Endothelial cell (in vitro differentiated cells): ENCODE measurements at regions not wholly inside any gene's neighbourhood (a gene's known extent, or its start where the extent isn't known, plus 50 kb on each side); places are given as distances from the start of the nearest gene placed in this dataset.

Experiments
- DNase-seq: peaks from one replicate; pipeline ENCODE4 v3.0.0; 2021; ENCODE audit warnings: low spot score
- H3K27ac Mint-ChIP-seq: one replicate; pipeline ENCODE4 v1.8.0; 2021; ENCODE audit warnings: mixed read lengths, inconsistent platforms; ENCODE audit not compliant: unreplicated experiment
- H3K27me3 Mint-ChIP-seq: one replicate; pipeline ENCODE4 v1.8.0; 2021; ENCODE audit warnings: mild to moderate bottlenecking, moderate library complexity, mixed read lengths, inconsistent platforms; ENCODE audit not compliant: unreplicated experiment
- H3K36me3 Mint-ChIP-seq: one replicate; pipeline ENCODE4 v1.8.0; 2021; ENCODE audit warnings: mild to moderate bottlenecking, low read depth, mixed read lengths, inconsistent platforms; ENCODE audit not compliant: unreplicated experiment
- H3K4me1 Mint-ChIP-seq: one replicate; pipeline ENCODE4 v1.8.0; 2021; ENCODE audit warnings: mild to moderate bottlenecking, mixed read lengths, inconsistent platforms; ENCODE audit not compliant: unreplicated experiment
- H3K4me3 Mint-ChIP-seq: one replicate; pipeline ENCODE4 v1.8.0; 2021; ENCODE audit warnings: mild to moderate bottlenecking, mixed read lengths, inconsistent platforms; ENCODE audit not compliant: unreplicated experiment
- H3K9me3 Mint-ChIP-seq: one replicate; pipeline ENCODE4 v1.8.0; 2021; ENCODE audit warnings: mixed read lengths, inconsistent platforms; ENCODE audit not compliant: unreplicated experiment
- TF ChIP-seq, protein P1 (sequence below): fragments of 200-600 bp; sonication (generic); IDR thresholded peaks from one replicate; pipeline ENCODE4 v1.5.0; 2021; ENCODE audit warnings: antibody characterized with exemption; ENCODE audit not compliant: unreplicated experiment

DNA sequence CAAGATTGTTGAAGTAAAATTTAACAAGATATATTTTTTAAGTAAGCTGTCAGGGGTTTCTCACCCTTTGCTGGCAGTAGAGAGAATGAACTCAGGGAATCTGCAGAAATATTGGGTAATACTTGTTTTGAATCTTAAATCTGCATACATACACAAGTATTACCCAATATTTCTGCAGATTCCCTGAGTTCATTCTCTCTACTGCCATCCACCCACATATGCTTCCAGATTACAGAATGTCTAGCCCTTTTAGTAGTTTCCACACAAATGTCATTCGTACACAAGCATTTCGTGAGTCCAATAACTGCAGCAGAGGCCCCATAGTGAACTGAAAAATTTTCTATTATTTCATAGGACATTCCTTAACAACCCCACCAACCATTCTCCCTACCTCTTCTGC is 69.6 kb upstream of the TNFRSF21 start:
- no peaks in the 10 kb centered on the region for H3K9me3 Mint-ChIP-seq
- peaks cover 3% of the 10 kb centered on the region for H3K4me1 Mint-ChIP-seq
- no peak overlapping the region for H3K4me3 Mint-ChIP-seq
- no peaks in the 10 kb centered on the region for H3K27me3 Mint-ChIP-seq
- TF ChIP-seq, protein P1, sequence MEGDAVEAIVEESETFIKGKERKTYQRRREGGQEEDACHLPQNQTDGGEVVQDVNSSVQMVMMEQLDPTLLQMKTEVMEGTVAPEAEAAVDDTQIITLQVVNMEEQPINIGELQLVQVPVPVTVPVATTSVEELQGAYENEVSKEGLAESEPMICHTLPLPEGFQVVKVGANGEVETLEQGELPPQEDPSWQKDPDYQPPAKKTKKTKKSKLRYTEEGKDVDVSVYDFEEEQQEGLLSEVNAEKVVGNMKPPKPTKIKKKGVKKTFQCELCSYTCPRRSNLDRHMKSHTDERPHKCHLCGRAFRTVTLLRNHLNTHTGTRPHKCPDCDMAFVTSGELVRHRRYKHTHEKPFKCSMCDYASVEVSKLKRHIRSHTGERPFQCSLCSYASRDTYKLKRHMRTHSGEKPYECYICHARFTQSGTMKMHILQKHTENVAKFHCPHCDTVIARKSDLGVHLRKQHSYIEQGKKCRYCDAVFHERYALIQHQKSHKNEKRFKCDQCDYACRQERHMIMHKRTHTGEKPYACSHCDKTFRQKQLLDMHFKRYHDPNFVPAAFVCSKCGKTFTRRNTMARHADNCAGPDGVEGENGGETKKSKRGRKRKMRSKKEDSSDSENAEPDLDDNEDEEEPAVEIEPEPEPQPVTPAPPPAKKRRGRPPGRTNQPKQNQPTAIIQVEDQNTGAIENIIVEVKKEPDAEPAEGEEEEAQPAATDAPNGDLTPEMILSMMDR, result no peak
- H3K27ac Mint-ChIP-seq, result no peak overlapping the region
- no peaks in the 10 kb centered on the region for H3K36me3 Mint-ChIP-seq
- DNase-seq, result no peak

DNA sequence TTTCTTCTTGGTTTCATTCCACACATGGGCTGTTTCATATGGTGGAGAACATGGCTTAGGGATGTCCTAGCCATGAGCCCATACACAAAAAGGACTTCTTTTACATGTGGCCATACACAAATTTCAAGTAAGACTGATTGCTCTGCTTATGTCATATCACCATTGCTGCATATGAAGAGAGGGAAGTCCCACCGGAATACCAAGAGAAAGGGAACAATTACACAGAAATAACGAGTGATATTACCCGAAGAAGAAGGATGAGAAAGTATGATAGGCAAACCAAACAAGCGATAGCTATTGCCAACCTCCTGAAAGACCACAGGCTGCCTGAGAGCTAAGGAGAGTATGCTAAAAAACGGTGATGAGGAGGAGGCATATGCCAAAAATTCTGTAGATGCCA is 70.5 kb upstream of the TNFRSF21 start:
- TF ChIP-seq, protein P1, result no peak
- Mint-ChIP-seq H3K4me3 (no peak overlapping the region), H3K27ac (no peak overlapping the region), H3K27me3 (no peaks in the 10 kb centered on the region), H3K9me3 (no peaks in the 10 kb centered on the region), H3K4me1 (peaks cover 3% of the 10 kb centered on the region), H3K36me3 (no peaks in the 10 kb centered on the region)
- DNase-seq, result no peak

- Mint-ChIP-seq H3K4me1 (no peaks in the 10 kb centered on the region), H3K9me3 (no peaks in the 10 kb centered on the region), H3K27me3 (no peaks in the 10 kb centered on the region), H3K36me3 (no peaks in the 10 kb centered on the region), H3K27ac (no peak overlapping the region), H3K4me3 (no peak overlapping the region)
- DNase-seq, result no peak
- TF ChIP-seq, protein P1, result no peak
Observed at GRCh38 chr6:47381036-47381435, 71.3 kb upstream of the TNFRSF21 start.

DNA sequence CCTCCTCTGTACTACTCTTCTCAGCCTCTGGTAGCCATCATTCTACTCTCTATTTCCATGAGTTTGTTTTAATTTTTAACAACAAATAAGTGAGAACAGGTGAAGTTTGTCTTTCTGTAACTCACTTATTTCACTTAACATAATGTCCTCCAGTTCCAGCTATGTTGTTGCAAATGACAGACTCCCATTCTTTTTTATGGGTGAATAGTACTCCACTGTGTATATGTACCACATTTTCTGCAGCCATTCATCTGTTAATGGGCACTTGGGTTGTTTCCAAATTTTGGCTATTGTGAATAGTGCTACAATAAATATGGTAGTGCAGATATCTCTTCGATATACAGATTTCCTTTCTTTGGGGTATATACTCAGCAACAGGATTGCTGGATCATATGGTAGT is 73.7 kb upstream of the TNFRSF21 start:
- no peak overlapping the region for H3K27ac Mint-ChIP-seq
- no peaks in the 10 kb centered on the region for H3K4me1 Mint-ChIP-seq
- TF ChIP-seq, protein P1, result no peak
- no peak for DNase-seq
- H3K9me3 Mint-ChIP-seq, result no peaks in the 10 kb centered on the region
- H3K27me3 Mint-ChIP-seq, result no peaks in the 10 kb centered on the region
- H3K36me3 Mint-ChIP-seq, result no peaks in the 10 kb centered on the region
- no peak overlapping the region for H3K4me3 Mint-ChIP-seq

DNA sequence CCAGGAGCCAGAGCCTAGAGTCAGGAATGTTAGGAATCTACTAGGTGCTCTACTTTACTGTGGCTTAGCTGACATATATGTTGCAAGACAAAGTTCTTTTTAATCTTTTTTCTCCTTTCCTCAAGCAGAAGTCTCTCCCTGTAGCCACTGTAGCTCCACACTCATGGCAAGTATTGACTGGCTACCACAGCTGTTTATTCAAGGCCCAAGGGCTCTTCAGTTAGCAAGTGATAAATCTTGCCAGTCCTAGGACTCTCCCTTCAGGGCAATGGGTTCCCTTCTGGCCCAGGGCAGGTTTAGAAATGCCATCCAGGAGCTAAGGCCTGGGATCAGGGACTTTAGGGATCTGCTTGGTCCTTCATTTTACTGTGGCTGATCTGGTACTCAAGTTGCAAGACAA is 82.0 kb upstream of the TNFRSF21 start:
- Mint-ChIP-seq H3K27me3 (no peaks in the 10 kb centered on the region), H3K36me3 (no peaks in the 10 kb centered on the region), H3K27ac (no peak overlapping the region), H3K9me3 (no peaks in the 10 kb centered on the region), H3K4me1 (no peaks in the 10 kb centered on the region), H3K4me3 (no peak overlapping the region)
- no peak for DNase-seq
- TF ChIP-seq, protein P1, result no peak
